HepG2 (cell line): ENCODE measurements at regions not wholly inside any gene's neighbourhood (a gene's known extent, or its start where the extent isn't known, plus 50 kb on each side); places are given as distances from the start of the nearest gene placed in this dataset.

Experiments
- ATAC-seq: fragments of 200-7000 bp; cut with Tn5 transposase; 3 replicates; pipeline ENCODE4 v1.9.1; 2020; ENCODE audit warnings: mild to moderate bottlenecking, moderate library complexity
- BruUV-seq: library from RNA; stranded (reverse); fragments of 400-500 nt; replicated peaks from 2 replicates; lab custom pipeline; 2021; lab: Mats Ljungman, UMichigan
- CTCF ChIA-PET: fragments of 300-600 bp; formaldehyde crosslinking; extraction: SDS; loops from one replicate; lab custom pipeline; 2021; ENCODE audit warnings: low total read pairs, inconsistent platforms, low intra/inter-chr PET ratio; lab: Yijun Ruan, JAX
- POLR2A ChIA-PET: fragments of 350-600 bp; sonication (Branson Sonifier 250); formaldehyde crosslinking; loops from one replicate; lab custom pipeline; 2020; ENCODE audit warnings: antibody characterized with exemption, inconsistent platforms; lab: Yijun Ruan, JAX
- DNase-seq: peaks from one replicate; pipeline ENCODE4 v3.0.0-alpha.2; 2015; ENCODE audit warnings: low spot score
- FAIRE-seq: peaks from 3 replicates; lab custom pipeline; 2011; peaks lifted over from hg19 to GRCh38; lab: Jason Lieb, UNC
- H2AFZ ChIP-seq: one replicate; pipeline ENCODE4 v1.6.1; 2011; ENCODE audit warnings: low read length, inconsistent platforms
- H3K27ac ChIP-seq: fragments of 300-600 bp; 3 replicates; pipeline ENCODE4 v1.8.0; 2011; ENCODE audit warnings: mixed run types, mild to moderate bottlenecking, mixed read lengths, low read length, inconsistent platforms; ENCODE audit not compliant: insufficient read depth; ENCODE audit errors: extremely low read length
- H3K27me3 ChIP-seq, 2 experiments: fragments of 200-600 bp in 1 of 2; 2 replicates in 1 of 2; 3 replicates in 1 of 2; pipeline versions ENCODE4 v1.6.0 to v1.8.0; 2011; ENCODE audit warnings: low read length in 2 of 2, mild to moderate bottlenecking in 2 of 2, moderate library complexity in 2 of 2, inconsistent platforms in 1 of 2; ENCODE audit not compliant: insufficient read depth in 2 of 2, control insufficient read depth in 1 of 2
- H3K36me3 ChIP-seq, 2 experiments: fragments of 200-600 bp in 1 of 2; replicated peaks in 1 of 2; 2 replicates in 1 of 2; 3 replicates in 1 of 2; pipeline versions ENCODE4 v1.5.1 to v1.8.0; 2011; ENCODE audit warnings: low read length in 2 of 2, inconsistent platforms in 1 of 2; ENCODE audit not compliant: insufficient read depth in 2 of 2, control insufficient read depth in 1 of 2
- H3K4me1 ChIP-seq: 2 replicates; pipeline ENCODE4 v1.5.1; 2012; ENCODE audit warnings: low read length, inconsistent platforms; ENCODE audit not compliant: insufficient read depth
- H3K4me2 ChIP-seq: 2 replicates; pipeline ENCODE4 v1.6.0; 2011; ENCODE audit warnings: low read depth, low read length, inconsistent platforms
- H3K4me3 ChIP-seq, 3 experiments: fragments of 200-600 bp in 1 of 3; sonication (generic), shearing (Covaris generic) in 1 of 3; replicated peaks in 1 of 3; 2 replicates each; pipeline ENCODE4 v1.5.1; 2011 to 2016; ENCODE audit warnings: low read length in 3 of 3, inconsistent platforms in 2 of 3, low read depth in 2 of 3, mild to moderate bottlenecking in 2 of 3, control low read depth in 1 of 3, mixed read lengths in 1 of 3; ENCODE audit not compliant: insufficient read depth in 1 of 3
- H3K79me2 ChIP-seq: one replicate; pipeline ENCODE4 v1.6.1; 2011; ENCODE audit warnings: low read length, inconsistent platforms; ENCODE audit not compliant: insufficient read depth
- H3K9ac ChIP-seq: 2 replicates; pipeline ENCODE4 v1.6.0; 2011; ENCODE audit warnings: mild to moderate bottlenecking, low read depth, low read length, inconsistent platforms; ENCODE audit not compliant: insufficient read depth
- H3K9me3 ChIP-seq: 2 replicates; pipeline ENCODE4 v1.5.1; 2012; ENCODE audit warnings: mild to moderate bottlenecking, low read length
- H4K20me1 ChIP-seq: 2 replicates; pipeline ENCODE4 v1.6.0; 2011; ENCODE audit warnings: inconsistent platforms, mild to moderate bottlenecking, low read length, moderate library complexity; ENCODE audit not compliant: insufficient read depth
- AKAP8 ChIP-seq: sonication (generic); formaldehyde crosslinking; IDR thresholded peaks from 2 replicates; pipeline ENCODE4 v1.5.1; 2020; ENCODE audit warnings: mild to moderate bottlenecking, missing genetic modification reagents
- BCLAF1 ChIP-seq: fragments of 450-650 bp; IDR thresholded peaks from 2 replicates; pipeline ENCODE4 v1.6.1; 2017; ENCODE audit warnings: mild to moderate bottlenecking
- DNMT3B ChIP-seq: conservative IDR thresholded peaks from 2 replicates; pipeline ENCODE4 v1.6.1; 2016; ENCODE audit warnings: missing biosample characterization, control low read depth
- FOXO1 ChIP-seq: sonication (generic); formaldehyde crosslinking; IDR thresholded peaks from 2 replicates; pipeline ENCODE4 v1.4.0; 2020; ENCODE audit warnings: missing genetic modification reagents
- KLF15 ChIP-seq: sonication (generic); formaldehyde crosslinking; IDR thresholded peaks from 2 replicates; pipeline ENCODE4 v1.8.1; 2023; ENCODE audit warnings: borderline replicate concordance, mild to moderate bottlenecking, inconsistent platforms, missing genetic modification reagents, mixed read lengths
- NFE2 ChIP-seq: sonication (generic); formaldehyde crosslinking; IDR thresholded peaks from 2 replicates; pipeline ENCODE4 v1.4.0; 2020; ENCODE audit warnings: missing genetic modification reagents
- POLR2AphosphoS5 ChIP-seq: IDR thresholded peaks from 2 replicates; pipeline ENCODE4 v1.6.1; 2012; ENCODE audit warnings: low read depth, low read length
- PRPF4 ChIP-seq: fragments of 200-400 bp; formaldehyde crosslinking; IDR thresholded peaks from 2 replicates; pipeline ENCODE4 v1.6.1; 2016; ENCODE audit warnings: low read length, low read depth; ENCODE audit not compliant: poor library complexity, severe bottlenecking
- RAD21 ChIP-seq: fragments of 450-650 bp; formaldehyde crosslinking; IDR thresholded peaks from 2 replicates; pipeline ENCODE4 v1.5.0; 2020; ENCODE audit warnings: mild to moderate bottlenecking
- RFX1 ChIP-seq: fragments of 450-650 bp; IDR thresholded peaks from 2 replicates; pipeline ENCODE4 v1.6.1; 2017
- TCF12 ChIP-seq, 2 experiments: fragments of 450-650 bp in 1 of 2; sonication (generic) in 1 of 2; formaldehyde crosslinking in 1 of 2; IDR thresholded peaks; 2 replicates each; pipeline versions ENCODE4 v1.6.1 to v1.8.0; 2017 to 2022; ENCODE audit warnings: antibody characterized with exemption in 1 of 2, mild to moderate bottlenecking in 1 of 2, missing genetic modification reagents in 1 of 2, moderate library complexity in 1 of 2
- ZFP37 ChIP-seq: sonication (generic); formaldehyde crosslinking; IDR thresholded peaks from 2 replicates; pipeline ENCODE4 v1.4.0; 2020; ENCODE audit warnings: missing genetic modification reagents, borderline replicate concordance
- ZNF550 ChIP-seq: sonication (generic); formaldehyde crosslinking; IDR thresholded peaks from 2 replicates; pipeline ENCODE4 v1.4.0; 2020; ENCODE audit warnings: mild to moderate bottlenecking, missing genetic modification reagents, borderline replicate concordance
- ZNF678 ChIP-seq: sonication (generic); formaldehyde crosslinking; IDR thresholded peaks from 2 replicates; pipeline ENCODE4 v1.4.0; 2020; ENCODE audit warnings: mild to moderate bottlenecking, missing genetic modification reagents
- ZNF724P ChIP-seq: sonication (generic); formaldehyde crosslinking; IDR thresholded peaks from 2 replicates; pipeline ENCODE4 v1.8.0; 2022; ENCODE audit warnings: missing genetic modification reagents, borderline replicate concordance
- WGBS: methylation state at CpG from one replicate; pipeline ENCODE4 v1.1.6; 2017; ENCODE audit warnings: low lambda C conversion rate; 5-methylcytosine and 5-hydroxymethylcytosine counted together
- in situ Hi-C: cut with HindIII; loops from 2 replicates; pipeline ENCODE4 v1.10.0; 2017; ENCODE audit warnings: low pct_unique_long_range_greater_than_20kb; ENCODE audit not compliant: extremely low pct_ligation_motif_present
- intact Hi-C: fragments of 100-400 bp; cut with micrococcal nuclease; formaldehyde crosslinking; loops from one replicate; pipeline ENCODE4 v1.10.0; 2022; ENCODE audit not compliant: unreplicated experiment

- ATAC-seq (no peak), FAIRE-seq (no peak), DNase-seq (no peak)
- Histone ChIP-seq H3K9ac (no peak overlapping the region), H3K79me2 (no peaks in the 10 kb centered on the region), H3K4me2 (no peak overlapping the region), H2AFZ (no peak overlapping the region), H3K9me3 (no peaks in the 10 kb centered on the region), H4K20me1 (no peaks in the 10 kb centered on the region), H3K4me3 (no peak overlapping the region), H3K27me3 (no peaks in the 10 kb centered on the region), H3K4me1 (peaks cover 36% of the 10 kb centered on the region), H3K27ac (no peak overlapping the region), H3K36me3 (no peaks in the 10 kb centered on the region)
- in situ Hi-C loops = no loop called here
- intact Hi-C loops = no loop called here
- no TSS peak for BruUV-seq
- ChIA-PET CTCF (no interaction called here), POLR2A (interaction anchor here (1.6 kb wide), 1 partner anchor 33 kb away, joined by 5 read pairs; no protein-coding TSS in a partner anchor)
- 52% methylated on average over 9 of the region's 9 CpGs for WGBS
- TF ChIP-seq RAD21 (CRISPR knock-in tag) (no peak), BCLAF1 (no peak), NFE2 (no peak), RFX1 (no peak), ZNF724P (CRISPR knock-in tag) (no peak), PRPF4 (no peak), ZNF678 (CRISPR knock-in tag) (no peak), FOXO1 (no peak), TCF12 (IDR thresholded peaks at IDR 0.05) (no peak), TCF12 (CRISPR knock-in tag; IDR thresholded peaks at IDR 0.05) (no peak), KLF15 (CRISPR knock-in tag) (no peak), ZFP37 (CRISPR knock-in tag) (no peak), AKAP8 (no peak), ZNF550 (CRISPR knock-in tag) (no peak), DNMT3B (CRISPR knock-in tag) (no peak), POLR2AphosphoS5 (no peak)
These were observed 70.9 kb upstream of the ARL4D start for GRCh38 chr17:43327834-43328420.
